Neural cell (in vitro differentiated cells): ENCODE measurements at regions not wholly inside any gene's neighbourhood (a gene's known extent, or its start where the extent isn't known, plus 50 kb on each side); places are given as distances from the start of the nearest gene placed in this dataset.

ENCODE experiments used
- EP300 ChIP-seq: fragments of 450-650 bp; conservative IDR thresholded peaks from 2 replicates; pipeline ENCODE4 v1.6.1; 2014; ENCODE audit warnings: antibody characterized with exemption, mild to moderate bottlenecking, moderate library complexity; ENCODE audit not compliant: poor library complexity, severe bottlenecking
- EZH2 ChIP-seq: fragments of 200-600, 300-800 bp; shearing (Covaris generic), sonication (generic); IDR thresholded peaks from 2 replicates; pipeline ENCODE4 v1.6.1; 2014; ENCODE audit warnings: antibody characterized with exemption, low read length, borderline replicate concordance, mild to moderate bottlenecking; ENCODE audit not compliant: insufficient read depth, poor library complexity, severe bottlenecking
- POLR2AphosphoS5 ChIP-seq: IDR thresholded peaks from 2 replicates; pipeline ENCODE4 v1.6.1; 2012
- TF ChIP-seq, protein P1 (sequence below): fragments of 450-650 bp; IDR thresholded peaks from 2 replicates; pipeline ENCODE4 v1.5.1; 2014; ENCODE audit warnings: antibody characterized with exemption, mild to moderate bottlenecking, moderate library complexity; ENCODE audit not compliant: poor library complexity, severe bottlenecking

- TF ChIP-seq EP300 (no peak), EZH2 (no peak), POLR2AphosphoS5 (no peak)
- TF ChIP-seq, protein P1, sequence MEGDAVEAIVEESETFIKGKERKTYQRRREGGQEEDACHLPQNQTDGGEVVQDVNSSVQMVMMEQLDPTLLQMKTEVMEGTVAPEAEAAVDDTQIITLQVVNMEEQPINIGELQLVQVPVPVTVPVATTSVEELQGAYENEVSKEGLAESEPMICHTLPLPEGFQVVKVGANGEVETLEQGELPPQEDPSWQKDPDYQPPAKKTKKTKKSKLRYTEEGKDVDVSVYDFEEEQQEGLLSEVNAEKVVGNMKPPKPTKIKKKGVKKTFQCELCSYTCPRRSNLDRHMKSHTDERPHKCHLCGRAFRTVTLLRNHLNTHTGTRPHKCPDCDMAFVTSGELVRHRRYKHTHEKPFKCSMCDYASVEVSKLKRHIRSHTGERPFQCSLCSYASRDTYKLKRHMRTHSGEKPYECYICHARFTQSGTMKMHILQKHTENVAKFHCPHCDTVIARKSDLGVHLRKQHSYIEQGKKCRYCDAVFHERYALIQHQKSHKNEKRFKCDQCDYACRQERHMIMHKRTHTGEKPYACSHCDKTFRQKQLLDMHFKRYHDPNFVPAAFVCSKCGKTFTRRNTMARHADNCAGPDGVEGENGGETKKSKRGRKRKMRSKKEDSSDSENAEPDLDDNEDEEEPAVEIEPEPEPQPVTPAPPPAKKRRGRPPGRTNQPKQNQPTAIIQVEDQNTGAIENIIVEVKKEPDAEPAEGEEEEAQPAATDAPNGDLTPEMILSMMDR: no peak
These were observed 206.6 kb upstream of the SLC10A2 start for GRCh38 chr13:103272770-103273169.
